Stimulated activated naive CD8-positive, alpha-beta T cell treated with anti-CD3 and anti-CD28 coated beads, Interleukin-15, amount 100 ng/mL, for 72 hours (primary cell): ENCODE measurements at regions not wholly inside any gene's neighbourhood (a gene's known extent, or its start where the extent isn't known, plus 50 kb on each side); places are given as distances from the start of the nearest gene placed in this dataset.
A peak's percentile ranks its signal among the peaks of the same experiment; 100 is the strongest.

Experiments used
- ATAC-seq: fragments of 150-1000 bp; cut with Tn5 transposase; 2 replicates; pipeline ENCODE4 v1.10.0; 2021; ENCODE audit warnings: mild to moderate bottlenecking, moderate library complexity
- DNase-seq, 2 donors: peaks; one replicate each; pipeline ENCODE4 v3.0.0; 2021 to 2022
- H3K27ac Mint-ChIP-seq, 2 donors: one replicate each; pipeline ENCODE4 v1.8.0; 2022; ENCODE audit warnings: mild to moderate bottlenecking in 2 of 2, mixed read lengths in 2 of 2, moderate library complexity in 2 of 2
- H3K27me3 Mint-ChIP-seq: one replicate; pipeline ENCODE4 v1.8.0; 2022; ENCODE audit warnings: mixed read lengths
- H3K4me1 Mint-ChIP-seq: one replicate; pipeline ENCODE4 v1.8.0; 2022; ENCODE audit warnings: mild to moderate bottlenecking, mixed read lengths
- H3K4me3 Mint-ChIP-seq, 2 donors: one replicate each; pipeline ENCODE4 v1.8.0; 2022; ENCODE audit warnings: mild to moderate bottlenecking in 2 of 2, mixed read lengths in 2 of 2, moderate library complexity in 1 of 2
- H3K9me3 Mint-ChIP-seq, 2 donors: one replicate each; pipeline ENCODE4 v1.8.0; 2022; ENCODE audit warnings: mixed read lengths in 2 of 2

DNA sequence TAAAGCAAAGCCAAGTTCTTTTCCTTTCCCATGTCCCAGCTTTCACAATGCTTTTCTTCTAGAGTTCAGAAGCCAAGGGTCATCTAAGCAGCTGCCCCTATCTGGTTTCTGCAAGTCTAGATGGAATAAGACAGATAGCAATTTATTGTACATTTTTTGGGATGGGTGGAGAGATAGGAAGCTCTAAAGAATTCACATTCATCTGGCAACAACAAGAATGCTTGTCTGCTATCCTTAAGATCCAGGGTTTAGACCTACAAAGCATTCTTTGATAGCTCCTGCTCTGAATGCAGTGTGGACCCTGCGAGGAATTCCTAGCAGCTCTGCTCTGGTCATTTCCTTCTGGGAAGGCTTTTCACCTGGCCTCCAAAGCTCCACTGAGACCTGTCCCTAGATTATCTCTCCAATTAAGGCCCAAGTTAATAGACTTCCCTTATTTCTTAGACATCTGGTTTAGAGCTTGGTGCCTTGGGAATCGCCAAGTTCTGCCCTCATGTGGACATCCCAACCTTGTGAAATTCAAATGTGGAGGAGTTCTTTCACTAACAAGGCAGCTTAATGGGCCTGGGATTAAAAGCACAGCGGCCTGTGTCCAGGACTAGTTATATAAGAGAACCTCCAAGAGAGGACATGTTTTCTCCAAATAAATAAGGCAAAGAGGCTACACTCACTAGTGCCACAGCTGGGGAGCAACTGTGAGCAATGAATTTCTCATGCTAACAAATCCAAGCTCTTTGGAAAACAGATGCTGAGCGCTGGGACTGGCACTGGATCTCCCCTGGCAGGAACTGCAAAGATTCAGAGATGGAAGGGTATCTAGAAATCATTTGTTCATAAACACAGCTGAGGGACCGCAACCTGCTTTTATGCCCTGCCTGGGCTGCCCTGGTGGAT is 384.5 kb upstream of the DDHD1 start:
- Mint-ChIP-seq H3K27me3 (no peaks in the 10 kb centered on the region), H3K4me1 (no peaks in the 10 kb centered on the region), H3K9me3 (no peaks in the 10 kb centered on the region), H3K27ac (peak overlapping the region in 1 of 2 donors; percentile 6), H3K4me3 (no peak overlapping the region)
- ATAC-seq (no peak), DNase-seq (no peak)

DNA sequence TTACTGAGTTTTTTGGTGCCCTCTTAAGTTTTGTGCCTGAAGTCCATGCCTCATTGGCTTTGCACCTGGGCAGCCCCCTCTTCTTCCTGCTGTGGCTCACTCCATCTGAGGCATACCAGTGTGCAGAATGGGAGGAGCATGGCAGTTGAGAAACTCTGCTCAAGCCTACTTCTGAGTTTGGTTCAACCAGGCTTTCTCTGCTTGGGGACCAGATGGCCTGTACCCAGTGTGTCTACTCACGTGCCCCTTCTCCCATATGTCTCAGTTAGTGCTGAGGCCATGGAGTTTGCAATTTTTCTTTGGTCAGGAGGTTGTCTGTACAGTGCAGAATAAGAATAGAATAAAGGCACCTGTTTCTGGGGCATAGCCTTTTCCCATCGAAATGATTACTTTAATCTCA is 383.3 kb upstream of the DDHD1 start:
- Mint-ChIP-seq H3K4me1 (no peaks in the 10 kb centered on the region), H3K4me3 (no peak overlapping the region), H3K9me3 (no peaks in the 10 kb centered on the region), H3K27me3 (no peaks in the 10 kb centered on the region), H3K27ac (no peak overlapping the region)
- no peak for DNase-seq
- ATAC-seq, result no peak

DNA sequence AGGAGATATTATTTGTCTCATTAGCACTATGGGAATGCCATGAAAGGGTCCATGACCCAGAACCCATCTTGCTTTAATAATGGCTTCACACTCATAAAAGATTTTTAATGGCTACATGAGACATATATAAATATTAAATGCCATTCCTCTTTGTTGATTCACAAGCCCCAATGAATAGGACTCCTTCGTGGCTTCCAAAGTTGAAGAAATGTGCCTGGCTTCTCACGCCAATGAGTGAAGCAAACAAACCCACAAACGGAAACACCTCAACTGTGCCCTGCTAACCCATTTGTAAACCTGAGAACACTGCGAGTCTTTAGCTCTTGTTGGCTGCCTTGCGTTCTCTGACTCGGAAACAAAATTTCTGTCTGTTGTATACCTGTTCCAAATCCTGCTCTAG is 381.7 kb upstream of the DDHD1 start:
- Mint-ChIP-seq H3K27ac (no peak overlapping the region), H3K4me1 (no peaks in the 10 kb centered on the region), H3K9me3 (no peaks in the 10 kb centered on the region), H3K4me3 (no peak overlapping the region), H3K27me3 (no peaks in the 10 kb centered on the region)
- ATAC-seq, result no peak
- DNase-seq, result no peak

DNA sequence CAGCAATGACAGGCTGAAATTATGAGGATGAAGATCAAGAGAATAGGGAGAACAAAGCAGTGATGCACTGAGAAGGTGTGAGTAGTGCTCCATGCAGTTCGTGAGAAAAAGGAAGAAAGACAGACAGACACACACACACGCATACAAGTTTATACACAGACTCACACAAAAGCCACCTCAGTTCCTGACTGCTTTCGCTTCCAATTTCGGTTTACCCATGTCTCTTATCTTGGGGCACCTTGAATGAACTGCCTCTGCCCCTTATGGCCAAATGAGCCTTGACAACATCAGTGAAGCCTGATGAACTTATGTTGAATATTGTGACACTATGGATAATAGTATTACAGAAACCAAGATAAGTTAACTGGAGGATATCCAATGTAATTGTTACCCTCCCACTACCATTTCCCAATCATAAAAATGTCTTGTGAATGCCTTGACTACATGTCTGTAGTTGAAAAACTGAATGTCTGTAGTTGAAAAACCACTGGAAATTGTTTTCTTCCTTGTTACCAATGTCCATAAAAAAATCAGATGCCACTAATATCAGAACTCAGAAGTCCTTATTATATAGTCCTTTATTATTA is 380.4 kb upstream of the DDHD1 start:
- H3K4me1 Mint-ChIP-seq, result no peaks in the 10 kb centered on the region
- ATAC-seq (no peak), DNase-seq (no peak)
- no peak overlapping the region for H3K4me3 Mint-ChIP-seq
- no peak overlapping the region for H3K27ac Mint-ChIP-seq
- no peaks in the 10 kb centered on the region for H3K27me3 Mint-ChIP-seq
- H3K9me3 Mint-ChIP-seq, result no peaks in the 10 kb centered on the region

DNA sequence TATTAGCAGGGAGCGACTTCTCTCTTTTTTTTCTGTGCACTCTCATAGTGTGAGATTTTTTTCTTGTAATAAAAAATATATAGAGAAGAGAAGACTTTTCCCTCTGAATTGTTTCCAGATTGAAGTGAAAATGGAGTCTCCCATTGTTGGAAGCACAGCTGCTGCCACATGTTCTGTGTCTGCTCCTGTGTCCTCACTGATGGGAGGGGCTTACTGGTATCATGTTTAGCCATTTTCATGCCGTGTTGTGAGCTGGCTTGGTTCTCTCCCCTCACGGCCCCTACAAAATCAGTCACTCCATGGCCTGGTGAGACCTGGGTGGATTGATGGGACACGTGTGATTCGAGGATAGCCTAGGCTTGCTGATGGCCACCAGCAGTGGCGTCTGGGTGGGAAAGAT is 379.7 kb upstream of the DDHD1 start:
- no peaks in the 10 kb centered on the region for H3K9me3 Mint-ChIP-seq

DNA sequence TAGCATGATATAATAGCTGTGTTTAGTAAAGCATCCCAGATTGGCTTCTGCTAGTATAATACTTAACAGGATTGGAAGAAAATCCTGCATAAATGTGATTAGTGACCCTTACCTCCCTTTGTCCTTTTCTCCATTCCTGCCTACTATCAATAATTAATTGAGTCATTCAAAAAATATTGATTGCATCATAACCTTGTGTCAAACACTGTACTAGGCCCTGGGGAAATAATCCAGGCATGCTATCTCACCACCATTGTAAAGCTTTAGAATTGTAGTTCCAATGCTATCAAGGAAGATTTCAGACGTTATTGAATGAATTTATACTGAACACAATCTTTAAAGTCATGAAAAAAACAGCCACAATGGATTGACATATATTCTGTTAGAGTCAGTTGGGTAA is 378.6 kb upstream of the DDHD1 start:
- H3K9me3 Mint-ChIP-seq, result no peaks in the 10 kb centered on the region
- no peaks in the 10 kb centered on the region for H3K4me1 Mint-ChIP-seq
- H3K27ac Mint-ChIP-seq, result no peak overlapping the region

More for the DNA sequence above, 379.7 kb upstream of the DDHD1 start:
- no peak overlapping the region for H3K27ac Mint-ChIP-seq
- DNase-seq (no peak), ATAC-seq (no peak)
- no peak overlapping the region for H3K4me3 Mint-ChIP-seq
- no peaks in the 10 kb centered on the region for H3K27me3 Mint-ChIP-seq
- H3K4me1 Mint-ChIP-seq, result no peaks in the 10 kb centered on the region

DNA sequence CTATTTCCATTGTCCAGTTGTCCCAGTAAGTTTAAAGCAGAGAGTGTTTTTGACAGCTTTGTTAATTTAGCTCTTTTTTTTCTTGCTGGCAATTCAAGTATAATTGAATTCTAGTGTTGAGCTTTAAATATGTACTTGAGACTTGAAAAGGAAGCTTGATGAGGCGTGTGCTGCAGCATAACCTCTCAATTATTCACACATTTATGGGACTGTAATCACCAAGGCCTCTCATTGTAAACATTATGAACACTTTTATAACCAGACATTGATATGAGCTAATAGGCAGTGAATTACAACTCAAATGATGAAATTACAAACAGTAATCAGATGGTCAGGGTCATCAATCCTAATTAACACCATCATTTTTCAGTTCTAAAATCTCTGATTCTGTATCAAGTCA is 378.0 kb upstream of the DDHD1 start:
- no peak overlapping the region for H3K4me3 Mint-ChIP-seq
- H3K4me1 Mint-ChIP-seq, result no peaks in the 10 kb centered on the region
- H3K27ac Mint-ChIP-seq, result no peak overlapping the region
- no peaks in the 10 kb centered on the region for H3K27me3 Mint-ChIP-seq
- no peaks in the 10 kb centered on the region for H3K9me3 Mint-ChIP-seq
- DNase-seq (no peak), ATAC-seq (no peak)

More for the DNA sequence above, 378.6 kb upstream of the DDHD1 start:
- DNase-seq, result no peak
- no peak overlapping the region for H3K4me3 Mint-ChIP-seq
- no peaks in the 10 kb centered on the region for H3K27me3 Mint-ChIP-seq
- no peak for ATAC-seq

DNA sequence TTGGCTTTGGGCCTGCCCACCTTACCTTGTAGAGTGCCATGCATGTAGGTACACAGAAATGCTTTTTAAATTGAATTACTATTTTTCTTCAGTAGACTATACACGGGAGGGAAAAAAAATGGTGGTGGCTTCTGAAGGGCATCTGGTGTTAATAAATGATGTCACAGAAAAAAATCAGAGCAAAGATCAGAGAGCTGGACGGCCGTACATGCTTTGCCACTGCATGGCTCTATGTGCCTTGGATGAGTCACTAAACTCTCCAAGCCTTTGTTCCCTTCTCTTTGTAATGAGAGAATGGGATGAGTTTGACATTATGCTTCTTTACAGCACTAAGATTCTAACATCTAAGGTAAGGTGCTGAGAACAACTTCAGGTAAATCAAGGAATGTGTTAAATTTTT is 376.4 kb upstream of the DDHD1 start:
- no peak overlapping the region for H3K27ac Mint-ChIP-seq
- H3K27me3 Mint-ChIP-seq, result no peaks in the 10 kb centered on the region
- DNase-seq, result no peak
- H3K4me1 Mint-ChIP-seq, result no peaks in the 10 kb centered on the region
- no peaks in the 10 kb centered on the region for H3K9me3 Mint-ChIP-seq
- no peak for ATAC-seq
- no peak overlapping the region for H3K4me3 Mint-ChIP-seq

DNA sequence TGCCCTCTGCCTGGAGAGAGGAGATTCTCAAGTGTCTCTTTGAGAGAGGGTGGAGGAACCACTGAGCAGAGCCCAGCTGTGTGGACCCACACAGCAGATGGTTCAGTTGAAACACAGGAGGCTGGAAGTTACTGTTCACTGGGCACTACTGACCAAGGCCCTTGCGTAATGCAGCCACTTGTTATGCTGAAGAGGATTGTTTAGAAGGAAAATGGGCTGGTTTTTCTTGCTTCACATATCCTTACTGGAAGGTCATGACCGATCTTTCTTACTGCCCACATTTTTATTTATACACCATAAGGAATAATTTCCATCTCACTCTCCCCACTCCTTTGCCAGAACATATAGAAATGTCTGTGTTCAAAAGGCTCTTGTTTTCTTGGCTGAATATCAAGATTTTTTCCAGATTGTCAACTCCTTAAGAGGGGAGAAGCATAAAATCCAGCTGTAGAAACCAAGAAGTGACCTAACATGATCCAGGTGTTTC is 375.1 kb upstream of the DDHD1 start:
- Mint-ChIP-seq H3K9me3 (no peaks in the 10 kb centered on the region), H3K27me3 (no peaks in the 10 kb centered on the region), H3K27ac (no peak overlapping the region), H3K4me3 (no peak overlapping the region), H3K4me1 (no peaks in the 10 kb centered on the region)
- ATAC-seq (no peak), DNase-seq (no peak)

DNA sequence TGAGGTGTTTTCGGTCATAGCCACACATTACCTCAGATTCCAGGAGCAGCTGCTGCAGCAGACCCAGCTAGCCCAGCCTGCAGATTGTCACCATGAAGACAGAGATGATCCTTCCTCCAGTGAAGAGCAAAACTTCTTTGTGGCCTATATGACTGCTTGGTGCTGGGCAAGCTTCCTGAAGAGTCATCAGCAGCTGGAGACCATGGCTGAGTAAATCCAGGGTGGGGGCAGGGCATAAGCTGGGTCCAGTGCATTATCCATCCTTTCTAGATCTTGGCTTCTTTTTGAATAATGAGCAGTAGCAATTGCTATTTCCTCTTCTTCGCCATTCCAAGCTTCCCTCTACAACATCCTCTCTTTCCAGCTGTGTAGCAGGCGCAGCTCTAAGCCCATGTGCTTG is 373.1 kb upstream of the DDHD1 start:
- Mint-ChIP-seq H3K27ac (no peak overlapping the region), H3K9me3 (peaks cover 6 to 11% of the 10 kb centered on the region in 2 donors), H3K4me3 (no peak overlapping the region), H3K4me1 (no peaks in the 10 kb centered on the region), H3K27me3 (no peaks in the 10 kb centered on the region)
- DNase-seq (no peak), ATAC-seq (no peak)

DNA sequence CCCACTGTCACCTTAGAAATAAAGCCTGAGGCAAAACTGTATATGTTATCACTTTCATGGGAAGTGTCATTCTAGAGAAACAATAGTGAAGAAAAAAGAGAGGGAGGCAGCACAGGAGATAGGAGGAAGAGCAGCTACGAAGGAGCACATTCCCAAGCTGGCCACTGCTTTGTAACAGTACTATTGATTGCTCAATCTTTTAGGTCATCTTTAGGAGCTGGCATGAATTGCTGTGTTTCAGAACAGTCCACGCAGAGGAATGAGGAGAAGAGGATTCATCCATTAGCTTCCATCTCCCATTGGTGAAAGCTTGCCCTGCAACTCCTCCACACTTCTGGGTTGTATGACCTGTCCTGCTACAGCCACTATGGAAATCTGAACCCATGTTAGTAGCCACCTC is 372.5 kb upstream of the DDHD1 start:
- DNase-seq (no peak), ATAC-seq (no peak)
- peaks cover 6 to 14% of the 10 kb centered on the region in 2 donors for H3K9me3 Mint-ChIP-seq
- no peaks in the 10 kb centered on the region for H3K4me1 Mint-ChIP-seq
- H3K4me3 Mint-ChIP-seq, result no peak overlapping the region
- no peaks in the 10 kb centered on the region for H3K27me3 Mint-ChIP-seq
- no peak overlapping the region for H3K27ac Mint-ChIP-seq

DNA sequence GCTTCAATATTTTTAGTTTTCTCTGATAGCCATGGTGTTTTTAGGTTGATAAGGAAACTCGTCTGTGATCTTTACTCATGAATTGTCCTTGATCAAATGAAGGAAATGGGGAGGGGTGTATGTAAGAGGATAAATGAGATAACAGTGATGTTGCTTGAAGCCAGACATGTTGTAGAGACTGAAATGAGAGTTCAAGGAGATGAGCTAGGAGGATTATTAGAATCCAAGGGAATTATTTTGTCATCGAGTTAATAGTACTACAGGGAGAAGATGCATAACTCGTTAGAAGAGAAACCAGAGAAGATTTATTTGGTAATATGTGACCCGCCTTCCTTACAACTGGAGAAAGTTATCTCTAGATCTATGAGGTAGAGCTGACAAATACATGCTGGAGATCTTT is 371.3 kb upstream of the DDHD1 start:
- Mint-ChIP-seq H3K27me3 (no peaks in the 10 kb centered on the region), H3K27ac (no peak overlapping the region), H3K4me3 (no peak overlapping the region), H3K4me1 (no peaks in the 10 kb centered on the region), H3K9me3 (peaks cover 6 to 14% of the 10 kb centered on the region in 2 donors)
- DNase-seq (no peak), ATAC-seq (no peak)

DNA sequence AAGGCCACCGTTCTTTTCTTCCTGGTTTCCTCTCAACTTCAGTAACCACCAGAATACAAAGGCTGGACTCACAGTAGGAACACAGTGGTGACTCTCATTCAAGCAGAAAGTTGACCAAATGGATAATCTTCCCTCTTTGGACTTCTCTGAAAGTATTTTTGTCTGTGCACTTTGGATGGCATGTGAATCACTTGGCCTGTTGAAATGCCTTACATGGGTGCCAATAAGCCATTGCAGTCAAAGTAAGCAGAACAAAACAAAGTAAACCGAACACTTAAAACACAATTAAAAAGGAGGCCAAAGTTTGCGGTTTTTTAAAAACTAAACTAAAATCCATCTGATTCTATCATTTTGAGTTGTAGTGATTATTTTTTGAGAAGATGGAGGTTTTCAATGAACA is 370.1 kb upstream of the DDHD1 start:
- Mint-ChIP-seq H3K27me3 (no peaks in the 10 kb centered on the region), H3K9me3 (peaks cover 6 to 14% of the 10 kb centered on the region in 2 donors), H3K4me1 (no peaks in the 10 kb centered on the region), H3K27ac (no peak overlapping the region), H3K4me3 (no peak overlapping the region)
- ATAC-seq, result no peak
- no peak for DNase-seq

DNA sequence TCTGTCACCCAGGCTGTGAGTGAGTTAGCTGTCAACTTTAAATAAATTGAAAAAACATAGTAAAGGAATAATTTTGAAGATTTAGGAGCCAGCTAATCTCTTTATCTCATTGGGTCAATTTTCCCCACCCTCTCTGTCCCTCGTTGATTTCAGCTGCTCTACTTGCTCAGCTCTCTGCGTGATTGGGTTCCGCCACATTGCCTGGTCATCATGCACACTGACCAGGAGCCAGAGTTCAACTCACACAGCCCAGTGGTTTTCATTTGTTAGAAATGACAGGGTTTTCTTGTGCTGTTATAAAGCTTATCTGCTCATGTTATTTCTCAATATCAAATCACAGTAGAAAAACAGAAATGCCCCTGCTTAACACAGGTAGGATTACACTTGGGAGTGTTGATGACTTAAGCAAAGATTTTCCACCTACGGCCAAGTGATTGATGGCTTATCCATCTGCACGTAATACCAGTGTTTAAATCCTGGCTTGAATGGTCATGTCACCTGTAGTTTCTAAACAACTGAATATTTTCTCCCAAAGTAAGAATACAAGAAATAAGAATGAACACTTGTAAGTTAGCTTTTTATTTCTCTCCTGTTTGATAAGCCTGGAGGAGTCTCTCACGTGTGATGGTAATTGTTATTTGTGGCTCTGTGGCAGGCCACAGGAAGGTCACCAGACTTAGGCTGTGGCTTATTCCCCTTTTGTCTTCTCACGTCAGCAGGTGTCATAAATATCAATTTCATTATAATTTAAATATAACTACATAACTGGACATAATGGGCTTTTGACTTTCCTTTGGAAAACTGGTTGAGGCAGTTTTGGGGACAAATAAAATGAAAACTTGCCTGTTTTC is 367.2 kb upstream of the DDHD1 start:
- Mint-ChIP-seq H3K27me3 (no peaks in the 10 kb centered on the region), H3K4me3 (no peak overlapping the region), H3K9me3 (peaks cover 6 to 14% of the 10 kb centered on the region in 2 donors), H3K4me1 (no peaks in the 10 kb centered on the region), H3K27ac (no peak overlapping the region)
- no peak for DNase-seq
- no peak for ATAC-seq

DNA sequence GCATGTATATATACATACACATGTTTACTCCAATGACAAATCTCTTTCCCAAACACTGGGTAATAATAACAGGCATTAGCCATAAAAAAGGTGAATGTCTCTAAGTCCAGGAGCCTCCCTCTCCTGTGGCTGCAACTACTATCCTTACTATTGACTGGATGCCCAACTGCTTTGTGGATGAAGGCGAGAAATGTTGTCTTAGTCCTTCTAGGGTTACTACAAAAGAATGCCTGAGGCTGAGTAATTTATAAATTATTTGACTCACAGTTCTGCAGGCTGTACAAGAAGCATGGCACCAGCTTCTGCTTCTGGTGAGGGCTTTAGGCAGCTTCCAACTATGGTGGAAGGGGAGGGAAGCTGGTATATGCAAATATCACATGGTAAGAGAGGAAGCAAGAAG is 366.0 kb upstream of the DDHD1 start:
- Mint-ChIP-seq H3K9me3 (peaks cover 6 to 14% of the 10 kb centered on the region in 2 donors), H3K27me3 (no peaks in the 10 kb centered on the region), H3K4me3 (no peak overlapping the region), H3K4me1 (no peaks in the 10 kb centered on the region), H3K27ac (no peak overlapping the region)
- ATAC-seq (no peak), DNase-seq (no peak)
